ENCODE measurements at regions not wholly inside any gene's neighbourhood (a gene's known extent, or its start where the extent isn't known, plus 50 kb on each side); places are given as distances from the start of the nearest gene placed in this dataset.

DNA sequence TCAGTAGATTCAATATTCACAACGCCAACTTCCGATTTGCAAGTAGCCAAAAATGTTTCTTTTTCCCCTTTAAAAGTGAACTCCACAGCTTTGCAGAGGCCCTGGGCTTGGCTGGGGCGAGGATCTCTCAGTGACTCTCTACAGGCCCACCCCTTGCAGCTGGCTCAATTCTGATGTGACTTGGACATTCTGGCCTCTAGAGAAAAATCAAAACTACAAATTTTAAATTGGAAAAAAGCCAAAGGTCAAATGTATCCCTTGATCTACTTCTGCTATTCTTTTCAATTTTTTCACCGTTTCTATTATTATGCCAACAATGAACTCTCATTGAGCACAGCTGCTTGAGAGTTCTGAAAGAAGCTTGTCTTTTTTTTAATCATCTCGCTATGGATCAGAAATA is 245.9 kb upstream of the HS3ST5 start (continued):
- TF ChIP-seq CTCF (IDR thresholded peaks at IDR 0.05 in 2 of 3, conservative IDR thresholded peaks at IDR 0.05 in 1 of 3; ENCODE audit: borderline replicate concordance in 1 of 3, insufficient read depth in 1 of 3, low read depth in 2 of 3, low read length in 2 of 3): no peak
- no peak for TF ChIP-seq SIN3A (IDR thresholded peaks at IDR 0.05; ENCODE audit: low read depth)

DNA sequence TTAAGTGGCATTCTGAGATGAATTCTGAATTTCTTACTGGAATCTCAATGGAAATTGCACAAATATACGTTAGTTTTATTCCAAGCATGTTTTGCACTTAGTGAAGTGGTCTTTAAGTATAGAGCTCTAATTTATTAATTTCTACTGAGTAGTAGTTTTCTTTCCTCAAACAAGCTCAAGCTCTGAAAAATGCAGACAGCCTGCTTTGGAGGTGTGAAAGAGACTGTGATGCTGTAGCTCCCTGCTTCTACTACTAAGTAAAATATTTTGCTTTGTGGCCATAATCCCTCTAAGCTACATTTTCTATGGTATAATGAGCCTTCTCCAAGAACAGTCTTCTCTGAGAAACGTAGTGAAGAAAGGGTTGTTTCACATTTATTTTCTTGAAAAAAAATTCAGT is 243.5 kb upstream of the HS3ST5 start:
- Histone ChIP-seq H3K9me2 (ENCODE audit: insufficient read depth) (no peaks in the 10 kb centered on the region), H3K79me2 (ENCODE audit: insufficient read depth, low read length) (no peaks in the 10 kb centered on the region), H3K27me3 (ENCODE audit: insufficient read depth, low read length) (no peaks in the 10 kb centered on the region; the same call in 1 of the 2 replicates), H3K4me2 (ENCODE audit: low read length) (no peak overlapping the region), H3K9me3 (ENCODE audit: control insufficient read depth in 1 of 2, insufficient read depth in 1 of 2, low read depth in 1 of 2, low read length in 2 of 2) (no peaks in the 10 kb centered on the region), H3K4me3 (replicated peaks in 1 of 2; ENCODE audit: low read depth in 1 of 2, low read length in 2 of 2) (no peak overlapping the region), H3K4me1 (ENCODE audit: control insufficient read depth in 1 of 2, insufficient read depth in 2 of 2, low read length in 2 of 2) (no peaks in the 10 kb centered on the region), H3K27ac (ENCODE audit: low read depth, low read length) (no peak overlapping the region), H3K36me3 (ENCODE audit: control insufficient read depth in 1 of 2, insufficient read depth in 2 of 2, low read length in 2 of 2) (no peaks in the 10 kb centered on the region), H3K9ac (ENCODE audit: low read length) (no peak overlapping the region), H4K20me1 (ENCODE audit: insufficient read depth) (no peaks in the 10 kb centered on the region), H2AFZ (ENCODE audit: low read depth, low read length, poor library complexity, severe bottlenecking) (no peak overlapping the region)
- ChIA-PET CTCF (no interaction called here), POLR2A (no interaction called here), RAD21 (ENCODE audit: low non-redundant PET in 1 of 2, low total read pairs in 2 of 2, uncharacterized antibody in 2 of 2, unreplicated experiment in 2 of 2) (no interaction called here)
- TF ChIP-seq CTCF (IDR thresholded peaks at IDR 0.05 in 2 of 3, conservative IDR thresholded peaks at IDR 0.05 in 1 of 3; ENCODE audit: borderline replicate concordance in 1 of 3, insufficient read depth in 1 of 3, low read depth in 2 of 3, low read length in 2 of 3) (no peak), MAX (IDR thresholded peaks at IDR 0.05) (no peak), CEBPB (IDR thresholded peaks at IDR 0.05; ENCODE audit: low read depth) (no peak), ELF1 (IDR thresholded peaks at IDR 0.05; ENCODE audit: borderline replicate concordance, low read depth) (no peak), ZNF274 (IDR thresholded peaks at IDR 0.05; ENCODE audit: low read depth, low read length) (no peak), SP1 (IDR thresholded peaks at IDR 0.05; ENCODE audit: low read depth) (no peak), POLR2A (IDR thresholded peaks at IDR 0.05; ENCODE audit: borderline replicate concordance, extremely low read depth, insufficient read depth, insufficient read length) (no peak), EZH2 (IDR thresholded peaks at IDR 0.05) (no peak), EZH2phosphoT487 (IDR thresholded peaks at IDR 0.05; ENCODE audit: borderline replicate concordance) (no peak), POLR2AphosphoS5 (IDR thresholded peaks at IDR 0.05; ENCODE audit: low read depth, low read length) (no peak), ZFX (IDR thresholded peaks at IDR 0.05) (no peak)
- no peak for DNase-seq (ENCODE audit: low read depth, low spot score)
- intact Hi-C loops (cut with micrococcal nuclease): no loop called here
- no peak for ATAC-seq
- no TSS peak for BruUV-seq (replicated peaks)
